ENCODE measurements at regions not wholly inside any gene's neighbourhood (a gene's known extent, or its start where the extent isn't known, plus 50 kb on each side); places are given as distances from the start of the nearest gene placed in this dataset.

DNA sequence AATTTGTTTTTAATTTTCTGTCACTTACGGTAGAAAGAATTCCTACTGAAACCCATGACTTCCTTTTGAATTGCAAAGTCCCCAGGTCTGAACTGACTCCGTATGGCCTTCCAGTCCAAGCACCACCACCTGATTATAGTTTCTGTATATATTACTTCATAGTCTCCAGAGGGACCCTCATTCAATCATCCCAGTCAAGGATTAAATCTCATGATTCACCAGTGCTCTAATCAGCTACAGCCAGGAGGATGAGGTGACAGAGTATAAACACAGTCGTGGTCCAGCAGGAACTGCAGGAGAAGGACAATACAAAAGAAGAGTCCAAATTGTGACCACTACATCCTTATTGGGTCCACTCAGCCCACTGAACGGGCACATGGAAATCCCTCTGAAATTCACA is 418.9 kb upstream of the C16orf82 start:
- Histone ChIP-seq H3K9me3 (ENCODE audit: insufficient read depth, low read length) (no peaks in the 10 kb centered on the region), H3K36me3 (ENCODE audit: insufficient read depth, insufficient read length, low read length) (no peaks in the 10 kb centered on the region), H3K27me3 (ENCODE audit: insufficient read depth, insufficient read length) (no peaks in the 10 kb centered on the region), H3K4me1 (ENCODE audit: insufficient read depth, insufficient read length) (no peaks in the 10 kb centered on the region), H3K9ac (ENCODE audit: insufficient read length, low read depth) (no peak overlapping the region), H3K4me3 (ENCODE audit: insufficient read length, low read depth) (no peak overlapping the region)
- TF ChIP-seq YY1 (IDR thresholded peaks at IDR 0.05; ENCODE audit: insufficient read depth, insufficient read length) (no peak), SUZ12 (IDR thresholded peaks at IDR 0.05; ENCODE audit: extremely low read depth, insufficient read depth, insufficient read length) (no peak), ZNF274 (IDR thresholded peaks at IDR 0.05; ENCODE audit: low read depth, low read length) (no peak)
- DNase-seq (ENCODE audit: low read depth, low spot score) = no peak

DNA sequence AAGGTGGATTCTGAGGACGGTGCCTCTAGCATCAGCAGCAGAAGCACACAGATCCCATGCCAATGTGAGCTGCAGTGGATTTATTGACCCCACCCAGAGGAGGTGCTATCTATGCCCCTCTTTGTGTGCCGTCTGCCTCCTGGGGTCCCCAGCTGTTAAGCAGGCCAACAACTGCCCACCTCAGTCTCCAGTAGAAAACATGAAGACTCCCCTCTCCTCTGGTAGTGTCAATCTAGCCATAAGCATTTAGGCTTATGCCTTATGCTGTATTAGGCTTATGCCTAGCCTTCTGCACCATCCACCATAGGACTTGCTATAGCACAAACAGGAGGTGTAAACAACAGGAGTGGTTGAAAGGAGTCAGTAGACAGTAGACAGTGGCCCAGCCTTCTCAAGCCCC is 417.9 kb upstream of the C16orf82 start:
- H3K27me3 ChIP-seq (ENCODE audit: insufficient read depth, insufficient read length) = no peaks in the 10 kb centered on the region
- H3K36me3 ChIP-seq (ENCODE audit: insufficient read depth, insufficient read length, low read length) = no peaks in the 10 kb centered on the region
- H3K4me3 ChIP-seq (ENCODE audit: insufficient read length, low read depth) = no peak overlapping the region
- DNase-seq (ENCODE audit: low read depth, low spot score) = no peak
- no peaks in the 10 kb centered on the region for H3K4me1 ChIP-seq (ENCODE audit: insufficient read depth, insufficient read length)
- H3K9me3 ChIP-seq (ENCODE audit: insufficient read depth, low read length) = no peaks in the 10 kb centered on the region
- H3K9ac ChIP-seq (ENCODE audit: insufficient read length, low read depth) = no peak overlapping the region
- TF ChIP-seq ZNF274 (IDR thresholded peaks at IDR 0.05; ENCODE audit: low read depth, low read length) (no peak), SUZ12 (IDR thresholded peaks at IDR 0.05; ENCODE audit: extremely low read depth, insufficient read depth, insufficient read length) (no peak), YY1 (IDR thresholded peaks at IDR 0.05; ENCODE audit: insufficient read depth, insufficient read length) (no peak)

DNA sequence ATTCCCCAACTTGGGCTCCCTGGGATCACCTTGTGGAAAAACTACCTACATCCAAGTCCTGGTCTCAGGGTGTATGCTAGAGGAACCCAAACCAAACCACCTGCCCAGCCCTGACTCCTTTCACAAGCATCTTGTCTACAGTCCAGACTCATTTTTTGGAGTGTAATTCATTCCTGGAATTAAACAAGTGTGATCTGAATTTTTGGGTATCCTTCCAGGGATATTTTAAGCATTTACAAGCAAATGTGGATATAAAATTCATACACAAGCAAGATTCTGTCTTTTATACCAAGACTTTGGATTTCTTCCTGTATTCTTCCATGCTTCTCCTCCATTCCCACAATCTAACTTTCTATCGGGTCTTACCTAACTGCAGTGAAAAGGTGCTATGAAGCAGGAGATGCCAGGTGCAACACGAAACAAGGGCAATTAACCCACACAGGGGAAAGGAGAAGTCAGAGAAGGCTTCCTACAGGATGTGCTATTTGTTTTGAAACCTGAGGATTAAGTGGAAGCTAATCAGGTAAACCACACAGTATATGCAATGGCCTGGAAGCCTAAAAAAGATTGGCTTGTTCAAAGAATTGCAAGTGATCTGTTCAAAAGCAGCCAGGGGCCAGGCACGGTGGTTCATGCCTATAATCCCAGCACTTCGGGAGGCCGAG is 417.2 kb upstream of the C16orf82 start:
- DNase-seq (ENCODE audit: low read depth, low spot score) = no peak
- H3K4me1 ChIP-seq (ENCODE audit: insufficient read depth, insufficient read length) = no peaks in the 10 kb centered on the region
- no peaks in the 10 kb centered on the region for H3K27me3 ChIP-seq (ENCODE audit: insufficient read depth, insufficient read length)
- H3K36me3 ChIP-seq (ENCODE audit: insufficient read depth, insufficient read length, low read length) = no peaks in the 10 kb centered on the region
- H3K4me3 ChIP-seq (ENCODE audit: insufficient read length, low read depth) = no peak overlapping the region
- no peaks in the 10 kb centered on the region for H3K9me3 ChIP-seq (ENCODE audit: insufficient read depth, low read length)
- no peak overlapping the region for H3K9ac ChIP-seq (ENCODE audit: insufficient read length, low read depth)
- no peak for TF ChIP-seq ZNF274 (IDR thresholded peaks at IDR 0.05; ENCODE audit: low read depth, low read length)
- TF ChIP-seq YY1 (IDR thresholded peaks at IDR 0.05; ENCODE audit: insufficient read depth, insufficient read length) = no peak
- TF ChIP-seq SUZ12 (IDR thresholded peaks at IDR 0.05; ENCODE audit: extremely low read depth, insufficient read depth, insufficient read length) = no peak

DNA sequence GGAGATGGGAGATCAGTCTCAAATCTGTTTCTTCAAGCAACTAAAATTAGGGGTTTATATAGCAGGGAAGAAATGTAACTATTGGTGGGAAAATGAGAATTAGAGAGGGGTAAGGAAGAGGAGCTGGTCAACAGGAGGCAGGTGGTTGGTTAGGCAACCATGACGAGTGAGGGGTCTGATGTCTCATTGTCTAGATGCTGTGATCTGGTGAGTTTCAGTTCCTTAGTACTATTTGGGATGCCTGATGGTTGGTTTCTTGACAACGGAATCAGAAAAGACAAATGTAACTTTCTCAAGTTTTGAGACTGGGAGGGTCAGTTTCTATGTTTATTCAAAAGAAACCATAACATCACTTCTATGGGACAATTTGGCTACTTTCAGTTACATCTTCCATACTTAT is 415.3 kb upstream of the C16orf82 start:
- H3K36me3 ChIP-seq (ENCODE audit: insufficient read depth, insufficient read length, low read length) = no peaks in the 10 kb centered on the region
- H3K4me3 ChIP-seq (ENCODE audit: insufficient read length, low read depth) = no peak overlapping the region
- H3K9ac ChIP-seq (ENCODE audit: insufficient read length, low read depth) = no peak overlapping the region
- no peaks in the 10 kb centered on the region for H3K4me1 ChIP-seq (ENCODE audit: insufficient read depth, insufficient read length)
- H3K9me3 ChIP-seq (ENCODE audit: insufficient read depth, low read length) = no peaks in the 10 kb centered on the region
- no peak for TF ChIP-seq SUZ12 (IDR thresholded peaks at IDR 0.05; ENCODE audit: extremely low read depth, insufficient read depth, insufficient read length)
- TF ChIP-seq YY1 (IDR thresholded peaks at IDR 0.05; ENCODE audit: insufficient read depth, insufficient read length) = no peak
- no peak for TF ChIP-seq ZNF274 (IDR thresholded peaks at IDR 0.05; ENCODE audit: low read depth, low read length)
- no peak for DNase-seq (ENCODE audit: low read depth, low spot score)
- H3K27me3 ChIP-seq (ENCODE audit: insufficient read depth, insufficient read length) = no peaks in the 10 kb centered on the region

DNA sequence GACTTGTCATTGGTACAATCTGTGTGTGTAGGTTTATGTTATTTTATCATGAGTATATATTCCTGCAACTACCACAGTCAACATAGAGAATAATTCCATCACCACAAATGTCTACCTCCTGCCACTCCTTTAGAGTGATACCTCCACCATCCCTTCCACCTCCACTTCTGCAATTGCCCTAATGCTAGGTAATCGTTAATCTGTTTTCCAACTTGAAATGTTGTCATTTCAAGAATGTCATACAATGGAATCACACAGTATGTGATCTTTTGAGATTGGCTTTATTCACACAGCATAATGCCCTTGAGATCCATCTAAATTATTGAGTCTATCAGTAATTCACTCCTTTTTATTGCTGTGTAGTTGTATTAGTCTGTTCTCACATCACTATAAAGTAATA is 414.8 kb upstream of the C16orf82 start:
- Histone ChIP-seq H3K4me1 (ENCODE audit: insufficient read depth, insufficient read length) (no peaks in the 10 kb centered on the region), H3K4me3 (ENCODE audit: insufficient read length, low read depth) (no peak overlapping the region), H3K9ac (ENCODE audit: insufficient read length, low read depth) (no peak overlapping the region), H3K36me3 (ENCODE audit: insufficient read depth, insufficient read length, low read length) (no peaks in the 10 kb centered on the region), H3K9me3 (ENCODE audit: insufficient read depth, low read length) (no peaks in the 10 kb centered on the region), H3K27me3 (ENCODE audit: insufficient read depth, insufficient read length) (no peaks in the 10 kb centered on the region)
- no peak for TF ChIP-seq YY1 (IDR thresholded peaks at IDR 0.05; ENCODE audit: insufficient read depth, insufficient read length)
- TF ChIP-seq ZNF274 (IDR thresholded peaks at IDR 0.05; ENCODE audit: low read depth, low read length) = no peak
- no peak for TF ChIP-seq SUZ12 (IDR thresholded peaks at IDR 0.05; ENCODE audit: extremely low read depth, insufficient read depth, insufficient read length)
- DNase-seq (ENCODE audit: low read depth, low spot score) = no peak

DNA sequence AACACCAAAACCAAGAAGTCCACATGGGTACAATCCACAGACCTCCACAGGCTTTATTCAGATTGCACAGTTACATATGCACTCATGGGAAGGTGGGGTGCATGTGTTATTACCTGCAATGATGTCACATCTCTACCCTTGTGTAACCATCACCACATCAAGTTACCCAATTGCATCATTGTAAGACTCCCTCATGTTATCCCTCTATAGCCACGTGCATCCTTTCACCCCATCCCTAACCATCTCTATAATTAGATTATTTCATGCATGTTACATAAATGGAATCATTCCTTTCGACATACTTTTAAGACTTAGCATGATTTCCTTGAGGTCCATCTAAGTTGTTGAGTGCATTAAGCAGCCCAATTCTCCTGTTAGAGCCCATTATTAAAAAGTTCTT is 408.2 kb upstream of the C16orf82 start:
- Histone ChIP-seq H3K4me1 (ENCODE audit: insufficient read depth, insufficient read length) (no peaks in the 10 kb centered on the region), H3K27me3 (ENCODE audit: insufficient read depth, insufficient read length) (no peaks in the 10 kb centered on the region), H3K4me3 (ENCODE audit: insufficient read length, low read depth) (no peak overlapping the region), H3K36me3 (ENCODE audit: insufficient read depth, insufficient read length, low read length) (no peaks in the 10 kb centered on the region), H3K9ac (ENCODE audit: insufficient read length, low read depth) (no peak overlapping the region), H3K9me3 (ENCODE audit: insufficient read depth, low read length) (no peaks in the 10 kb centered on the region)
- no peak for TF ChIP-seq YY1 (IDR thresholded peaks at IDR 0.05; ENCODE audit: insufficient read depth, insufficient read length)
- no peak for DNase-seq (ENCODE audit: low read depth, low spot score)

DNA sequence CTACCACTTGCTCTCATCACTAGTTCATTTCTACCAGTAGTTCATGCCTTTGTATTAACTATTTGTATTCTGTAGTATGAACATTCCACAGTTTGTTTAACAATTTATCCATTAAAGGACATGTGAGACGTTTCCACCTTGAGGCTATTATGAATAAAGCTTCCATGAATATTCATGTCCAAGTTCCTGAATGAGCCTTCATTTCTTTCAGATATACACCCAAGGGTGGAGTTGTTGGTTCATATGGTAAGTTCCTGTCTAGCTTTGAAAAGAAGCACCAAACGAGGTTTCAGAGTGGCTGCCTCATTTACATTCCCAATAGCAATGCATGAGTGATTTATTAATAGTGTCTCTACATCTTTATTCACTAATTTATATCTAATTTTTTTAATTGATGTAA is 407.8 kb upstream of the C16orf82 start:
- TF ChIP-seq YY1 (IDR thresholded peaks at IDR 0.05; ENCODE audit: insufficient read depth, insufficient read length) = no peak
- TF ChIP-seq ZNF274 (IDR thresholded peaks at IDR 0.05; ENCODE audit: low read depth, low read length) = no peak
- no peak for TF ChIP-seq SUZ12 (IDR thresholded peaks at IDR 0.05; ENCODE audit: extremely low read depth, insufficient read depth, insufficient read length)
- DNase-seq (ENCODE audit: low read depth, low spot score) = no peak

More for the DNA sequence above, 407.8 kb upstream of the C16orf82 start:
- H3K4me1 ChIP-seq (ENCODE audit: insufficient read depth, insufficient read length) = no peaks in the 10 kb centered on the region
- no peak overlapping the region for H3K9ac ChIP-seq (ENCODE audit: insufficient read length, low read depth)
- no peaks in the 10 kb centered on the region for H3K36me3 ChIP-seq (ENCODE audit: insufficient read depth, insufficient read length, low read length)
- no peaks in the 10 kb centered on the region for H3K27me3 ChIP-seq (ENCODE audit: insufficient read depth, insufficient read length)
- H3K9me3 ChIP-seq (ENCODE audit: insufficient read depth, low read length) = no peaks in the 10 kb centered on the region
- H3K4me3 ChIP-seq (ENCODE audit: insufficient read length, low read depth) = no peak overlapping the region

Measured in NT2/D1 (cell line).